GM12878 (cell line): ENCODE measurements at regions not wholly inside any gene's neighbourhood (a gene's known extent, or its start where the extent isn't known, plus 50 kb on each side); places are given as distances from the start of the nearest gene placed in this dataset.

Source experiments
- DPF2 ChIP-seq: fragments of 450-650 bp; IDR thresholded peaks from 2 replicates; pipeline ENCODE4 v1.6.1; 2017; ENCODE audit warnings: mild to moderate bottlenecking
- EED ChIP-seq: sonication (generic); IDR thresholded peaks from 2 replicates; pipeline ENCODE4 v1.6.1; 2016; ENCODE audit warnings: antibody characterized with exemption, low read depth
- MXI1 ChIP-seq: fragments of 150-350 bp; IDR thresholded peaks from 2 replicates; pipeline ENCODE4 v1.6.1; 2011; ENCODE audit warnings: low read depth, mild to moderate bottlenecking, inconsistent platforms, low read length, improper control_type of control experiment
- POLR2A ChIP-seq: IDR thresholded peaks from 2 replicates; pipeline ENCODE4 v1.6.1; 2011; ENCODE audit warnings: low read depth, mild to moderate bottlenecking, low read length
- ZBTB40 ChIP-seq: fragments of 450-650 bp; IDR thresholded peaks from 2 replicates; pipeline ENCODE4 v1.6.1; 2016; ENCODE audit warnings: mild to moderate bottlenecking, moderate library complexity, borderline replicate concordance
- ZNF24 ChIP-seq: fragments of 450-650 bp; IDR thresholded peaks from 2 replicates; pipeline ENCODE4 v1.6.1; 2017; ENCODE audit warnings: antibody characterized with exemption, mild to moderate bottlenecking
- ZNF687 ChIP-seq: fragments of 450-650 bp; IDR thresholded peaks from 2 replicates; pipeline ENCODE4 v1.6.1; 2017; ENCODE audit warnings: mild to moderate bottlenecking, moderate library complexity
- TF ChIP-seq, protein P1 (sequence below): fragments of 450-650 bp; IDR thresholded peaks from 2 replicates; pipeline ENCODE4 v1.6.1; 2017; ENCODE audit warnings: low read depth, mild to moderate bottlenecking, moderate library complexity
- TF ChIP-seq, protein P2 (sequence below): IDR thresholded peaks from 2 replicates; pipeline ENCODE4 v1.6.1; 2012; ENCODE audit warnings: improper control_type of control experiment, low read depth, low read length; ENCODE audit not compliant: insufficient replicate concordance
- TF ChIP-seq, protein P3 (sequence below): fragments of 450-650 bp; formaldehyde crosslinking; IDR thresholded peaks from 2 replicates; pipeline ENCODE4 v1.5.0; 2022; ENCODE audit warnings: mild to moderate bottlenecking, missing genetic modification characterization

- TF ChIP-seq ZBTB40: no peak
- TF ChIP-seq ZNF24: no peak
- TF ChIP-seq, protein P1, sequence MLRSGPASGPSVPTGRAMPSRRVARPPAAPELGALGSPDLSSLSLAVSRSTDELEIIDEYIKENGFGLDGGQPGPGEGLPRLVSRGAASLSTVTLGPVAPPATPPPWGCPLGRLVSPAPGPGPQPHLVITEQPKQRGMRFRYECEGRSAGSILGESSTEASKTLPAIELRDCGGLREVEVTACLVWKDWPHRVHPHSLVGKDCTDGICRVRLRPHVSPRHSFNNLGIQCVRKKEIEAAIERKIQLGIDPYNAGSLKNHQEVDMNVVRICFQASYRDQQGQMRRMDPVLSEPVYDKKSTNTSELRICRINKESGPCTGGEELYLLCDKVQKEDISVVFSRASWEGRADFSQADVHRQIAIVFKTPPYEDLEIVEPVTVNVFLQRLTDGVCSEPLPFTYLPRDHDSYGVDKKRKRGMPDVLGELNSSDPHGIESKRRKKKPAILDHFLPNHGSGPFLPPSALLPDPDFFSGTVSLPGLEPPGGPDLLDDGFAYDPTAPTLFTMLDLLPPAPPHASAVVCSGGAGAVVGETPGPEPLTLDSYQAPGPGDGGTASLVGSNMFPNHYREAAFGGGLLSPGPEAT: peak; percentile 64; the same call in 1 of the 2 replicates
- TF ChIP-seq DPF2: peak; percentile 64
- TF ChIP-seq, protein P2, sequence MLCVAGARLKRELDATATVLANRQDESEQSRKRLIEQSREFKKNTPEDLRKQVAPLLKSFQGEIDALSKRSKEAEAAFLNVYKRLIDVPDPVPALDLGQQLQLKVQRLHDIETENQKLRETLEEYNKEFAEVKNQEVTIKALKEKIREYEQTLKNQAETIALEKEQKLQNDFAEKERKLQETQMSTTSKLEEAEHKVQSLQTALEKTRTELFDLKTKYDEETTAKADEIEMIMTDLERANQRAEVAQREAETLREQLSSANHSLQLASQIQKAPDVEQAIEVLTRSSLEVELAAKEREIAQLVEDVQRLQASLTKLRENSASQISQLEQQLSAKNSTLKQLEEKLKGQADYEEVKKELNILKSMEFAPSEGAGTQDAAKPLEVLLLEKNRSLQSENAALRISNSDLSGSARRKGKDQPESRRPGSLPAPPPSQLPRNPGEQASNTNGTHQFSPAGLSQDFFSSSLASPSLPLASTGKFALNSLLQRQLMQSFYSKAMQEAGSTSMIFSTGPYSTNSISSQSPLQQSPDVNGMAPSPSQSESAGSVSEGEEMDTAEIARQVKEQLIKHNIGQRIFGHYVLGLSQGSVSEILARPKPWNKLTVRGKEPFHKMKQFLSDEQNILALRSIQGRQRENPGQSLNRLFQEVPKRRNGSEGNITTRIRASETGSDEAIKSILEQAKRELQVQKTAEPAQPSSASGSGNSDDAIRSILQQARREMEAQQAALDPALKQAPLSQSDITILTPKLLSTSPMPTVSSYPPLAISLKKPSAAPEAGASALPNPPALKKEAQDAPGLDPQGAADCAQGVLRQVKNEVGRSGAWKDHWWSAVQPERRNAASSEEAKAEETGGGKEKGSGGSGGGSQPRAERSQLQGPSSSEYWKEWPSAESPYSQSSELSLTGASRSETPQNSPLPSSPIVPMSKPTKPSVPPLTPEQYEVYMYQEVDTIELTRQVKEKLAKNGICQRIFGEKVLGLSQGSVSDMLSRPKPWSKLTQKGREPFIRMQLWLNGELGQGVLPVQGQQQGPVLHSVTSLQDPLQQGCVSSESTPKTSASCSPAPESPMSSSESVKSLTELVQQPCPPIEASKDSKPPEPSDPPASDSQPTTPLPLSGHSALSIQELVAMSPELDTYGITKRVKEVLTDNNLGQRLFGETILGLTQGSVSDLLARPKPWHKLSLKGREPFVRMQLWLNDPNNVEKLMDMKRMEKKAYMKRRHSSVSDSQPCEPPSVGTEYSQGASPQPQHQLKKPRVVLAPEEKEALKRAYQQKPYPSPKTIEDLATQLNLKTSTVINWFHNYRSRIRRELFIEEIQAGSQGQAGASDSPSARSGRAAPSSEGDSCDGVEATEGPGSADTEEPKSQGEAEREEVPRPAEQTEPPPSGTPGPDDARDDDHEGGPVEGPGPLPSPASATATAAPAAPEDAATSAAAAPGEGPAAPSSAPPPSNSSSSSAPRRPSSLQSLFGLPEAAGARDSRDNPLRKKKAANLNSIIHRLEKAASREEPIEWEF: peak; percentile 50
- peak; percentile 94 for TF ChIP-seq EED
- no peak for TF ChIP-seq POLR2A
- TF ChIP-seq MXI1: no peak
- TF ChIP-seq ZNF687: peak; percentile 96
- TF ChIP-seq, protein P3, sequence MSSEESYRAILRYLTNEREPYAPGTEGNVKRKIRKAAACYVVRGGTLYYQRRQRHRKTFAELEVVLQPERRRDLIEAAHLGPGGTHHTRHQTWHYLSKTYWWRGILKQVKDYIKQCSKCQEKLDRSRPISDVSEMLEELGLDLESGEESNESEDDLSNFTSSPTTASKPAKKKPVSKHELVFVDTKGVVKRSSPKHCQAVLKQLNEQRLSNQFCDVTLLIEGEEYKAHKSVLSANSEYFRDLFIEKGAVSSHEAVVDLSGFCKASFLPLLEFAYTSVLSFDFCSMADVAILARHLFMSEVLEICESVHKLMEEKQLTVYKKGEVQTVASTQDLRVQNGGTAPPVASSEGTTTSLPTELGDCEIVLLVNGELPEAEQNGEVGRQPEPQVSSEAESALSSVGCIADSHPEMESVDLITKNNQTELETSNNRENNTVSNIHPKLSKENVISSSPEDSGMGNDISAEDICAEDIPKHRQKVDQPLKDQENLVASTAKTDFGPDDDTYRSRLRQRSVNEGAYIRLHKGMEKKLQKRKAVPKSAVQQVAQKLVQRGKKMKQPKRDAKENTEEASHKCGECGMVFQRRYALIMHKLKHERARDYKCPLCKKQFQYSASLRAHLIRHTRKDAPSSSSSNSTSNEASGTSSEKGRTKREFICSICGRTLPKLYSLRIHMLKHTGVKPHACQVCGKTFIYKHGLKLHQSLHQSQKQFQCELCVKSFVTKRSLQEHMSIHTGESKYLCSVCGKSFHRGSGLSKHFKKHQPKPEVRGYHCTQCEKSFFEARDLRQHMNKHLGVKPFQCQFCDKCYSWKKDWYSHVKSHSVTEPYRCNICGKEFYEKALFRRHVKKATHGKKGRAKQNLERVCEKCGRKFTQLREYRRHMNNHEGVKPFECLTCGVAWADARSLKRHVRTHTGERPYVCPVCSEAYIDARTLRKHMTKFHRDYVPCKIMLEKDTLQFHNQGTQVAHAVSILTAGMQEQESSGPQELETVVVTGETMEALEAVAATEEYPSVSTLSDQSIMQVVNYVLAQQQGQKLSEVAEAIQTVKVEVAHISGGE (CRISPR knock-in tag): no peak
Observed at GRCh38 chr2:230643576-230644291, 68.9 kb upstream of the CAB39 start (continued).
